HG03097 (cell line): ENCODE measurements at regions not wholly inside any gene's neighbourhood (a gene's known extent, or its start where the extent isn't known, plus 50 kb on each side); places are given as distances from the start of the nearest gene placed in this dataset.

ENCODE experiments used
- ATAC-seq: cut with Tn5 transposase; IDR thresholded peaks from one replicate; pipeline ENCODE4 v1.9.1; 2021; ENCODE audit not compliant: unreplicated experiment, low FRiP score

- no peak for ATAC-seq
Measured at GRCh38 chr2:204449977-204450376, 95.3 kb upstream of the PARD3B start.

DNA sequence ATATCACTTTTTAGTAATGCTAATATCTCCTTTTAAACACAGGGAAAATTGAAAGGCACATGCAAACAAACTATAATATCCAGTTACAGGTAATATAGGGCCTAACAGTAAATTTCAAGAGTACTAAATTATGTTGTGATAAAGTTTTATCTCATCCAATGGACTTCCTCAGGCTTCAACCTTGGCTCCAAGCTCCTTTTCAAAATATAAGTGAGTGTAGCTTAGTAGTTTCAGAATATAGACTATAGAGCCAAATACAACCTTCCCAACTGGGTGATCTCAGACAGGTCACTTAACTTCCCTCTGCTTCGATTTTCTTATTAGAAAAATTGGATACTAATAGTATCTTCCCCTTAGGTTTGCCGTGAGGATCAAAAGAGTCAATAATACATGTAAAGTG lies 93.5 kb upstream of the PARD3B start:
- no peak for ATAC-seq

- ATAC-seq = no peak
Measured at GRCh38 chr2:204452464-204453023, 92.7 kb upstream of the PARD3B start.

- no peak for ATAC-seq
Measured at GRCh38 chr2:204453730-204454167, 91.5 kb upstream of the PARD3B start.

DNA sequence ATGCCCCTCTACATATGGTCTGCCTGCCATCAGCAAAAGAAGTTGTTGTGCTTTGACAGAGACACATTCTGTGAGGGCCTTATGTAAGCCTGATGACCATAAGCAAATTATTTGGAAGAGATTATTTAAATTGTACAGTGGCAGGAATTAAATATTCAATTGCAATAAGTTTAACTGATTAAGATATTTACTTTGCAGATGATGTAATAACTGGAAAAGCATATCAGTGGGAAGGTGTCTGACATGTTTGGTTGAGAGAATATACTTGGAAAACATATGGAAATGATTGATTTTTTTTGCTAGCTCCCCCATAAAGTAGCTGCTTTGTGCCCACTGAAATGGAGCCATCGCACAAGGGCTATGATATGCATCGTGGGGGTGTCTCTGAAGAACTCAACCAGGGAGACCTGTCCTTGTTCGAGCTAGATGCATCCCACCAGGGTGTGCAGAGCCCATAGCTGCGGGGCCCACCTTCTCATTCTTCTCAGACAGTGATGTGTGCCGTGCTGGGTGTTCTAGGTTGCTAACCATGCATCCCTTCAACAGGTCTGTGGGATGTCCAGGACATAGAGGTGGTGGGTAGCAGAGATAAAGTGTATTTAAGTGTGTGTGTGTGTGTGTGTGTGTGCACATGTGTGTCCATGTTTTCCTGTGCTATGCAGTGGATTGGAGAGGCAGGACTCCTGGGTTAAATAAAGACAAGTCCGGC lies 90.4 kb upstream of the PARD3B start:
- no peak for ATAC-seq

- ATAC-seq = no peak
Measured at GRCh38 chr2:204468746-204469429, 76.4 kb upstream of the PARD3B start.

GRCh38 chr2:204470178-204470620 lies 75.1 kb upstream of the PARD3B start:
- no peak for ATAC-seq

- no peak for ATAC-seq
Measured at GRCh38 chr2:204470621-204471196, 74.6 kb upstream of the PARD3B start.

GRCh38 chr2:204472375-204472774 lies 72.9 kb upstream of the PARD3B start:
- no peak for ATAC-seq

- no peak for ATAC-seq
Measured at GRCh38 chr2:204473224-204473623, 72.1 kb upstream of the PARD3B start.

- ATAC-seq = no peak
Measured at GRCh38 chr2:204475399-204475798, 69.9 kb upstream of the PARD3B start.

DNA sequence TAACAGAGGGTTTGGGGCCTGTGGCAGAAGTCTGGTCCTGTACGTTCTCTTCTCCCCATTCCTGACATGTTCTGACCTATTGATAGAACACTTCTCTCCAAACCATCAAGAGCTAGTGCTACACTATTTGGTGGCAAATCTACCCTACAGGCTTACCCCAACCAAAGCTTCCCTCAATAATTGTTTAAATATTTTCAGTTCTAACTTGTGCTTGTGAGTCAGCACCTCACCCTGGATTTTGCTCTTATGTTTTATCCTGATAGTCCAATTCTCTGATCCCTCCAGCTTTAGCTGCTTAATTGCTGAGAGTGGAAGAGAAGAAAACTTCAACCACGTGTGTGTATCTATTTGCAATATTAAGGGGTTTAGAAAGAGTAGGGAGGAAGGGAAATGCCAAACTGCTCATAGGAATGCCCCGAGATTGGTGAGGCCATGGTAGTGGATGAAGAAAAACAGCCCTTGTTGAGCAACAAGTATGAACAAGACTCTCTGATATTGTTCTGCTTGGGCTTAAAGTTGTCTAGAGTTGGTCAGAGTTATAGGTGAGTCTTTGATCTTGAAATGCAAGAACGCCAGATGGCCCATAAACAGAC lies 67.8 kb upstream of the PARD3B start:
- ATAC-seq = no peak

DNA sequence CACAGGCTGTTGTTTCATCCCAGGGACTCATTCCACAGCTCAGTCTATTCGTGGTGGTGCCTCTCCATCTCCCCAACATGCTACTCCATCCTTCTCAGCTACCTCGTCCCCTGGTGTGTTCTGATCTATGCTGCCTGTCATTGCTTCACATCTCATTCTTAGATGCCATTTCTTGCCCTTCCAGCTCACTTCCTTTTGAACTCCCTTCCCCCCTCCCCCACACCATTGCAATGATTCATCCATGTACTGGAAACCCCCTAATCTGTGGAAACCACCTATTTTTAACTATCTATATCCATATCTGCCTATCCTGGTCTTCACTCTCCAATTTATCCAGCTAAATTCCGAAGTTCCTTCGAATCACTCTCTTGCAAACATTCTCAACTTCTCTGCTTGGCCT lies 65.7 kb upstream of the PARD3B start:
- ATAC-seq = no peak

DNA sequence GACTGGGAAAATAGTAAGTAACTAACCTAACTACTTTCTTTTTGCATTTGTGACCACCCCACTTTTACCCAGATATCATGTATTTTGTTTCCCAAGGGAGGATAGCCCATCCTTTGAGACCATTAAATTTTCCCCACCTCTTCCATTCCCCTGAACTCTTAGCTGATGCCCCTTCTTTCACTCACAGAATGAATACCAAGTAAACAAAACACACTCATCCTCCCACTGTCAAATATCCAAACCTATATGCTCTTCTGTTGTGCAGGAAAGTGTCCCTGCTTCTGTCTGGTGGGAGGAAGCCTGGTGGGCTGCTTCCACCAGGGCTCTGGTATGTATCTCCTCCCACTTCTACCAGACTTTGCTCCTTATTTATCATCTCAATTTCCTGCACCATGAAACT lies 64.6 kb upstream of the PARD3B start:
- ATAC-seq = no peak

DNA sequence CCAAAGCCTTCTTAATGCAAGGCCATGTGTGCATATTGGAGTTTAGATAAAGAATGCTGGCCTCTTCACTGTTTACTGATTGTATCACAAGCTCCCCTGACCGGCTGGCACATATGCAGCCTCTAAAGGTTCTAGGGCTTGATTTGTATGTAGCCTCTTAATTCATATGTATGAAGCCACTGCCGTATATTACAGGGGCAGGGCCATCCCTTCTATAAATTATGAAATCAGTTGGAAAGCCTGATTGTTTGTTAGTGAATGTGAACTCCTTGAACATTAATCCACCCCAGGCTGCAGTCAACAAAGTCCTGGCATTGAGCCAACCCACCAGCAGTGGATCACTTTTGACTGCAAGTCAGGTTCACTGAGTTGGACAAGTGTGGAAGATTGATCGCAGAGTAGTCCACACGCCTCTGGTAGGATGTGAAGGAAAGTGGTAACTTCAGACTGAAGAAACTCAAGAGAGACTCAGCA lies 61.6 kb upstream of the PARD3B start:
- ATAC-seq = no peak

GRCh38 chr2:204486321-204486720 lies 59.0 kb upstream of the PARD3B start:
- no peak for ATAC-seq

GRCh38 chr2:204486805-204487204 lies 58.5 kb upstream of the PARD3B start:
- no peak for ATAC-seq

GRCh38 chr2:204487447-204488229 lies 57.6 kb upstream of the PARD3B start:
- ATAC-seq = no peak

GRCh38 chr2:204491528-204491927 lies 53.7 kb upstream of the PARD3B start:
- no peak for ATAC-seq

DNA sequence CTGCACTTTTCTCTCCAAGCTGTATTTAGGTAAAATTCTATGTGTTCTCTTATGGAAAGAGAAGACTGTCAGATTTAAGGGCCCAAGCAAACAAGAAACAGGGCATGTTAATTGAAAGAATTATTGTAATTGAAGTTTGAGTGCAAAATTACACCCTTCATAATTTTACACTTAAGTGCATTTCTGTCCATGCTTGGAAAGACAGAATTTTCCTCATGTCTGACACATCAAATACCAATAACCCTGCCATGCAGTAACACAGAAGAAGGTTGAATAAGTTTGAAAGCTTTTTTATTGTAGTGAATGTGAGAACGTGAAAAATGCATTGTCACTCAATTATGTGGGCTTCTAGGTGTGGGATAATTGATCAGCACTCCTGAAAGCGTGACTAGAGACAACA lies 52.9 kb upstream of the PARD3B start:
- ATAC-seq = no peak
